Naive B cell (primary cell): ENCODE measurements at regions not wholly inside any gene's neighbourhood (a gene's known extent, or its start where the extent isn't known, plus 50 kb on each side); places are given as distances from the start of the nearest gene placed in this dataset.
"Not testable (repeated sequence)": the region's sequence is repeated elsewhere in the genome, so short reads cannot be mapped to it uniquely, and the experiment has no call there.

Experiments
- ATAC-seq, 2 donors: fragments of 150-1000 bp; cut with Tn5 transposase; 2 replicates each; pipeline ENCODE4 v1.10.0; 2021; ENCODE audit warnings: low read depth in 2 of 2, mild to moderate bottlenecking in 2 of 2, moderate library complexity in 2 of 2
- DNase-seq: peaks from one replicate; pipeline ENCODE4 v3.0.0; 2022
- H3K27ac Mint-ChIP-seq, 6 donors: one replicate each; pipeline ENCODE4 v1.8.0; 2020 to 2022; ENCODE audit warnings: mild to moderate bottlenecking in 6 of 6, mixed read lengths in 6 of 6, moderate library complexity in 5 of 6, inconsistent platforms in 2 of 6
- H3K27me3 Mint-ChIP-seq, 3 donors: one replicate each; pipeline ENCODE4 v1.8.0; 2021 to 2022; ENCODE audit warnings: mixed read lengths in 3 of 3, mild to moderate bottlenecking in 1 of 3
- H3K36me3 Mint-ChIP-seq, 2 donors: one replicate each; pipeline ENCODE4 v1.8.0; 2020 to 2022; ENCODE audit warnings: mixed read lengths in 2 of 2, inconsistent platforms in 1 of 2, mild to moderate bottlenecking in 1 of 2
- H3K4me1 Mint-ChIP-seq, 3 donors: one replicate each; pipeline ENCODE4 v1.8.0; 2020 to 2022; ENCODE audit warnings: mixed read lengths in 3 of 3, inconsistent platforms in 1 of 3, mild to moderate bottlenecking in 1 of 3, moderate library complexity in 1 of 3
- H3K4me3 Mint-ChIP-seq, 8 donors: one replicate each; pipeline ENCODE4 v1.8.0; 2020 to 2022; ENCODE audit warnings: mild to moderate bottlenecking in 8 of 8, mixed read lengths in 8 of 8, moderate library complexity in 8 of 8, inconsistent platforms in 2 of 8
- H3K9me3 Mint-ChIP-seq, 7 donors: one replicate each; pipeline ENCODE4 v1.8.0; 2020 to 2022; ENCODE audit warnings: mixed read lengths in 7 of 7, mild to moderate bottlenecking in 5 of 7, inconsistent platforms in 2 of 7, moderate library complexity in 1 of 7

DNA sequence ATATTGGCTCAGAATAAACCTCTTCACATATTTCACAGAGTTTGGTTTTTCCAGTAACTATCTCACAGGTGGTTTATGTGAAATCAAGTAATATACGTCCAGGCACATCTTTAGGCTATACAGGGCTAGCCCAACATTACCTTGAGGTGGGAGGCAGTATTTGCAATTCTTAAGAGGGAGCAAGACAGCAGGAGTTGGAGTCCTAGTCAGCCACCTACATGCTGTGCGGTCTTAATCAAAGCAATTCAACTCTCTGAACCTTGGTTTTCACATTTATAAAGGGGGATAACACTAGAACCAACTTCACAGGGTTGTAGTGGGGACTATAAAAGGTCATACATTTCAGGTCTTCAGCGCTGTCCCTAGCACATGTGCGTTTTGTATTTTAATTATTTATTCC lies 73.5 kb upstream of the FICD start:
- Mint-ChIP-seq H3K4me3 (no peak overlapping the region), H3K9me3 (peaks cover 0 to 2% (median 0%) of the 10 kb centered on the region in 7 donors), H3K27ac (no peak overlapping the region), H3K36me3 (no peaks in the 10 kb centered on the region), H3K27me3 (peaks cover 18 to 42% (median 26%) of the 10 kb centered on the region in 3 donors), H3K4me1 (no peaks in the 10 kb centered on the region)
- ATAC-seq (no peak), DNase-seq (no peak)

DNA sequence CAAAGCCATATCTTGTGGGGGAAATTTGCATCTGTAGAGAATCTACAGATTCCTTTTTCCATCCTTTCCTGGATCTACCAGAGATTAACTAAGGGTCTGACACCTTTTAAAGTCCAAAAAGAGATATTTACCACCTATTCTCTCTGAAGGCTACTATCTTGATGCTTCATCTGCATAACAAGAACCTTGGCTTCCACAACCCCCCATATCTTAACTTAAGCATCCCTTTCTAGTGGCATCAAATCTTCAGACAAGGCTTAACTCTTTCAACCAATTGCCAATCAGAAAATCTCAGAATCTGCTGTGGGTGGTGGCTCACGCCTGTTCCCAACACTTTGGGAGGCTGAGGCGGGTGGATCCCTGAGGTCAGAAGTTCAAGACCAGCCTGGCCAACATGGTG lies 74.3 kb upstream of the FICD start:
- H3K4me3 Mint-ChIP-seq: no peak overlapping the region
- H3K27me3 Mint-ChIP-seq: peaks cover 13 to 38% (median 26%) of the 10 kb centered on the region in 3 donors
- H3K36me3 Mint-ChIP-seq: no peaks in the 10 kb centered on the region
- H3K4me1 Mint-ChIP-seq: no peaks in the 10 kb centered on the region
- DNase-seq (no peak), ATAC-seq (no peak)
- no peak overlapping the region for H3K27ac Mint-ChIP-seq
- peaks cover 0 to 2% (median 0%) of the 10 kb centered on the region in 7 donors for H3K9me3 Mint-ChIP-seq

DNA sequence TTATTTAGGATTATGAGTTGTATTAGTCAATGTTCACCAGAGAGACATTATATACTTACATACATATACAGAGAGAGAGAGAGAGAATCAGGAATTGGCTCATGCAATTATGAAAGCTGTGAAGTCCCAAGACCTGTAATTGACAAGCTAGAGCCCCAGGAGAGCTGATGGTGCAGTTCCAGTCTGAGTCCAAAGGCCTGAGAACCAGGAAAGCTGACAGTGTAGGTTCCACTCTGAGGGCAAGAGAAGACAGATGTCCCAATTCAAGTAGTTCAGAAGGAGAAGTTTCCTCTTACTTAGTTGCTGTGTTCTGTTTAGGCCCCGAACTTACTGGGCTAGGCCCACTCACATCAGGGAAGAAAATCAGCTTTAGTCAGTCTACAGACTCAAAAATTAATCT lies 76.4 kb upstream of the FICD start:
- H3K4me1 Mint-ChIP-seq: no peaks in the 10 kb centered on the region
- H3K4me3 Mint-ChIP-seq: no peak overlapping the region
- H3K9me3 Mint-ChIP-seq: peaks cover 0 to 2% (median 0%) of the 10 kb centered on the region in 7 donors
- no peak overlapping the region for H3K27ac Mint-ChIP-seq
- ATAC-seq: no peak
- no peaks in the 10 kb centered on the region for H3K36me3 Mint-ChIP-seq
- no peak for DNase-seq
- peaks cover 20 to 35% (median 26%) of the 10 kb centered on the region in 3 donors for H3K27me3 Mint-ChIP-seq

DNA sequence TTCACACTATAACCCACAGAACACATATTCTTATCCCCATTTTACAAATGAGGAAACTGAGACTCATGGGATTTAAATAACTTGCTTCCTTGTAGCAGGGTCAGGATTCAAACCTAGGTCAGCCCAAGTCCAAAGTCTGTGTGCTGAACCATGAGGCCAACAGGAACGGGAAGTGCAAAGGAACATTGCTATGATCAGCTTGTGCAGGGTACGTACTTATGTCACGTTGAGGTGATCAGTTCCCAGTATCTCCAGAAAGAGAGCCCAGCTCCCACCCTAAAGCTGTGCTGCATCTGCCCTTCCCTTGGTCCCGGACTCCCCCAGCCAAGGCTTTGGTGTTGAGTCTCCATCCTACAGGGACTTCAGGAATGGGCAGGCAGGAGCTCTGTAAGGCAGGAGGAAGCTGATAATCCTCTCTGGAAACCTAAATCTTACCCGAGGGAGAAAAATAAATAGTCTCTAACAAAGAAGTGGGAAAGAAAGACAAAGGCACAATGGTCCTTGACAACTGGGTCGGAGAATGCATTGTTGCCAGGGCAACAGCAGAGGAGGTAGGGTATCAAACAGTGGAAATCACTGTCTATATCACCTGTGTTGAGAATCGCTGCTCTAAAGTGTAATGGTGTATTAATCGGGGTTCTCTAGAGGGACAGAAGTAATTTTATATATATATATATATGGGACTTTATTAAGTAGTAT lies 82.5 kb upstream of the FICD start:
- peaks cover 0 to 2% (median 0%) of the 10 kb centered on the region in 7 donors for H3K9me3 Mint-ChIP-seq
- H3K4me3 Mint-ChIP-seq: no peak overlapping the region
- no peaks in the 10 kb centered on the region for H3K36me3 Mint-ChIP-seq
- H3K27ac Mint-ChIP-seq: no peak overlapping the region
- DNase-seq: no peak
- H3K4me1 Mint-ChIP-seq: no peaks in the 10 kb centered on the region
- no peak for ATAC-seq
- H3K27me3 Mint-ChIP-seq: peaks cover 6 to 18% (median 17%) of the 10 kb centered on the region in 3 donors

DNA sequence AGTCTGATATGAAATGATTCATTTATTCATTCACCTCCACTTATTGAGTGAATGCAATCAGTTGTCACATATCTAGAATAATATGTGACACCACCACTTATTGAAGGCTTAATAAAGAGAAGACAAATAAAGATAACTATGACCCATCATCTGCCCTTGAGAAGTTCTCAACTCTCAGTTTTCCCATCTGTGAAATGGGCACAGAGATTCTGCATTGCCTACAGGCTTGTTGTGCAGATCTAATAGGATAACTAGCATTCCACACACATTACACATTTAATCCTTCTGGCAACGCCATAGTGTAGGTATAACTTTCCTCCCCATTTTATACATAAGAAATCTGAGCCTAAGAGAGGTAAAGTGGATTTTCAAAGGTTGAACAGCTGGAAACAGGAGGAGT lies 84.2 kb upstream of the FICD start:
- no peak overlapping the region for H3K27ac Mint-ChIP-seq
- H3K9me3 Mint-ChIP-seq: peaks cover 0 to 2% (median 0%) of the 10 kb centered on the region in 7 donors
- no peak overlapping the region for H3K4me3 Mint-ChIP-seq
- DNase-seq (no peak), ATAC-seq (no peak)
- H3K27me3 Mint-ChIP-seq: peaks cover 6 to 33% (median 27%) of the 10 kb centered on the region in 3 donors
- H3K36me3 Mint-ChIP-seq: no peaks in the 10 kb centered on the region
- H3K4me1 Mint-ChIP-seq: no peaks in the 10 kb centered on the region

DNA sequence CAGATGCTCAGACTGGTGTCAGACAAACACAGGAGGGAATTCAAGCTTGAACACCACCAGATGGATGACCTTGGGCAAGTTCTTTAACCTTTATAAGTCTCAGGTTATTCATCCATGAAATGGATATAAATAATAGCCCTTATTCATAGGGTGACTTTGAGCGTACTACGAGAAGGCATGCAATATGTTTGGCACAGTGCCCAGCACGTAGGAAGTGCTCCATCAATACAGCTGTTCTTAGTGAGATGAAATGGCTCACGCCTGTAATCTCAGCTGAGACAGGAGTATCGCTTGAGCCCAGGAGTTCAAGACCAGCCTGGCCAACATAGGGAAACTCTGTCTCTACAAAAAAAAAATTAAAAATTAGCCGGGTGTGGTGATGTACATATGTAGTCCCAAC lies 84.8 kb upstream of the FICD start:
- Mint-ChIP-seq H3K27ac (peak overlapping the region in 1 of 6 donors; percentile 7), H3K4me1 (no peaks in the 10 kb centered on the region), H3K9me3 (peaks cover 0 to 4% (median 0%) of the 10 kb centered on the region in 7 donors), H3K4me3 (no peak overlapping the region), H3K36me3 (no peaks in the 10 kb centered on the region), H3K27me3 (peaks cover 6 to 40% (median 34%) of the 10 kb centered on the region in 3 donors)
- ATAC-seq: no peak
- DNase-seq: no peak

DNA sequence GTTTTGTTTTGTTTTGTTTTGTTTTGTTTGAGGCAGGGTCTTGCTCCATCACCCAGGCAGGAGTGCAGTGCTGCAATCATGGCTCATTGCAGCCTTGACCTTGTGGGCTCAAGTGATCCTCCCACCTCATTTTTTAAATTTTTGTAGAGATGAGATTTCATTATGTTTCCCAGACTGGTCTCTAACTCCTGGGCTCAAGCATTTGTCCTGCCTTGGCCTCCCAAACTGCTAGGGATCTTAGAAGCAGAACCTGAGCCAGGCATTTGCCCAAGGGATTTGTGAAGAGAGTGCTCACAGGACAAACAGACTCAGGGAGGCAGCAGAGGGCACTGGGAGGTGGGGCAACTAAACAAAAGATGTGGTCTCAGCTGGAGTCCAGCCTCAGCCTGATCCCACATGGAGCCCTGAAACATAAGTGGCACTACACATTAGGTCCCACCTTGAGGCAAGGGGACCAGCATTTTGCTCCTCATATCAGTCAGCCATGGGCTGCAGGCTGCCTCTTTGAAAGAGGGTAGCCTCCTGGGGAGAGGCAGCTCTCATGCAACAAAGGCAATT lies 86.2 kb upstream of the CMKLR1 start:
- ATAC-seq: no peak
- Mint-ChIP-seq H3K27me3 (peaks cover 0 to 41% (median 39%) of the 10 kb centered on the region in 3 donors), H3K36me3 (no peaks in the 10 kb centered on the region), H3K27ac (no peak overlapping the region), H3K4me3 (no peak overlapping the region), H3K9me3 (peaks cover 0 to 2% (median 0%) of the 10 kb centered on the region in 7 donors), H3K4me1 (no peaks in the 10 kb centered on the region)
- no peak for DNase-seq

DNA sequence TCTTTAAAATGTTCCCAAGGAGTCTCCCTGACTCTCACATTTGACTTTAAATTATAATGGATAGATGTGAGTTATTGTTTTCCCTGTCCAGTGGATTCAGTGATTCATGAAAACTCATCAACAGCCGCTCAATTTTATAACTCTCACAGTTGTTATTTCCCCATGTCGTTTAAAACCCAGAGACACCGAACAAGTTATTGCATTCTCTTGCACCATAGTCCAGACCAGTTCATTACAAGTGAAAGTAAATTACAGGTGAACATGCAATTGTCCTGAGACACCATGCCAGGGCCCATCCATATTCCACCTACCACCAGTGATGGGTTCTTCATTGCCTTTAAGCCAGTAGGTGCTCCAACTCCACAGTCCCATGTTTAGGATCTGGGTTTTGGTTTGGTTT lies 85.7 kb upstream of the CMKLR1 start:
- Mint-ChIP-seq H3K36me3 (peaks cover 0 to 5% of the 10 kb centered on the region in 2 donors), H3K4me1 (no peaks in the 10 kb centered on the region), H3K27ac (peak overlapping the region in 1 of 6 donors; percentile 28), H3K27me3 (peaks cover 0 to 44% (median 41%) of the 10 kb centered on the region in 3 donors), H3K9me3 (peaks cover 0 to 5% (median 2%) of the 10 kb centered on the region in 7 donors), H3K4me3 (no peak overlapping the region)
- ATAC-seq (no peak), DNase-seq (no peak)

DNA sequence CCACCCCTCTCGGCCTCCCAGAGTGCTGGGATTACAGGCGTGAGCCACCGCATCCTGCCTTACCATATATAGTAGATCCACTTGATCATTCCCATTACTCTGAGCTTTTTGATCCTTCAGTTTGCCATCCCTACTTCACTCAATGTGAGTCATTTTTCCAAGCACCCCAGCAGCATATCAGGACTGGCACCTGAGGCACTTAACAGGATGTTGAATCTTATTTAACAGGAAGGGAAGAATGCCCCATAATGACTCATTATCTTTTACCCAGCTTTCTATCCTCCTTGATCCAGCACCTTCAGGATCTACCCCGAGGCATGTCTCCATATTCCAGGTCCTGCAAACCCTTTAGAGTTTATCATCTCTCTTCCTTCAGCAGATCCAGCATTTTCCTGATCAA lies 84.9 kb upstream of the CMKLR1 start:
- peaks cover 0 to 6% (median 2%) of the 10 kb centered on the region in 7 donors for H3K9me3 Mint-ChIP-seq
- H3K36me3 Mint-ChIP-seq: peaks cover 0 to 7% of the 10 kb centered on the region in 2 donors
- no peaks in the 10 kb centered on the region for H3K4me1 Mint-ChIP-seq
- DNase-seq: no peak
- H3K4me3 Mint-ChIP-seq: no peak overlapping the region
- no peak overlapping the region for H3K27ac Mint-ChIP-seq
- no peak for ATAC-seq
- peaks cover 0 to 47% (median 41%) of the 10 kb centered on the region in 3 donors for H3K27me3 Mint-ChIP-seq

DNA sequence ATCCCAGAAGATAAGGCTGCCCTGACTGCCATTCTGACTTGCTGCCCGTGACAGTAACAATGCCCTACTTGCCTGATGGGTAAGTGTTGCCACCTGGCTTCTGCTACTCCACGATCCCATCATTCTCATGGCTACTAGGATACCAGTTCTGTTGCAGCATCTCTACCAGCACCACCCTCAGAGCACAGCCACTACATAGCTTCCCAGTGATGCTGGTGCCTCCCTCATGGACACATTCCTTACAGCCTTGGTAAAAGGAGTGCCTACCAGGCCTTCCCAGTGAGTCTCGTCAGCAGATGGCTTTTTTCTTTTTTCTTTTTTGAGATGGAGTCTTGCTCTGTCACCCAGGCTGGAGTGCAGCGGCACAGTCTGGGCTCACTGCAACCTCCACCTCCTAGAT lies 84.4 kb upstream of the CMKLR1 start:
- ATAC-seq (no peak), DNase-seq (no peak)
- Mint-ChIP-seq H3K27ac (no peak overlapping the region), H3K9me3 (peaks cover 0 to 6% (median 2%) of the 10 kb centered on the region in 7 donors), H3K36me3 (peaks cover 0 to 7% of the 10 kb centered on the region in 2 donors), H3K27me3 (peaks cover 0 to 47% (median 41%) of the 10 kb centered on the region in 3 donors), H3K4me3 (no peak overlapping the region), H3K4me1 (no peaks in the 10 kb centered on the region)

DNA sequence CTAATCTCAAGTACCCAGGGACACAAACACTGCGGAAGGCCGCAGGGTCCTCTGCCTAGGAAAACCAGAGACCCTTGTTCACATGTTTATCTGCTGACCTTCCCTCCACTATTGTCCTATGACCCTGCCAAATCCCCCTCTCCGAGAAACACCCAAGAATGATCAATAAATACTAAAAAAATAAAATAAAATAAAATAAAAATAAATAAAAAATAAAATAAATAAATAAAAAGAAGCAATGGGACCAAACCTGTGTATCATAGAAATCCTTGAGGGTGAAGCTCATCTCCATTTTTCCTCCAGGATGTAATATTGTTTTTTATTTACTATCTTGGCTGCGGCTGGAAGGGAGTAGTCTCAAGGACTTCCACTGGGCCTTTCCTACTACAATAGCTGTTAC lies 82.0 kb upstream of the CMKLR1 start:
- H3K36me3 Mint-ChIP-seq, H3K4me1 Mint-ChIP-seq, H3K27ac Mint-ChIP-seq, ATAC-seq, H3K4me3 Mint-ChIP-seq, DNase-seq: not testable (repeated sequence)
- H3K9me3 Mint-ChIP-seq: peaks cover 0 to 11% (median 7%) of the 10 kb centered on the region in 7 donors
- H3K27me3 Mint-ChIP-seq: peaks cover 0 to 39% (median 25%) of the 10 kb centered on the region in 3 donors

DNA sequence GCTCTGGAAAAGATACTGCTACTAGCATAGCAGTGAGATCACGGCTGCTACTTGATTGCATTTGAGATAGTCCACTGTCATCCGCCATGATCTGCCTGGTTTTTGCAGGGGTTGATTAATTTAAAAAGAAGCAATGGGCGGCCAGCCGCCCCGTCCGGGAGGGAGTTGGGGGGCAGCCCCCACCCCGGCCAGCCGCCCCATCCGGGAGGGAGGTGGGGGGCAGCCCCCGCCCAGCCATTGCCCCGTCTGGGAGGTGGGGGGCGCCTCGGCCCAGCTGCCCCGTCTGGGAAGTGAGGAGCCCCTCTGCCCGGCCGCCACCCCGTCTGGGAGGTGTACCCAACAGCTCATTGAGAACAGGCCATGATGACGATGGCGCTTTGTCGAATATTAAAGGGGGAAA lies 81.3 kb upstream of the CMKLR1 start:
- H3K9me3 Mint-ChIP-seq: peaks cover 0 to 13% (median 10%) of the 10 kb centered on the region in 7 donors
- not testable (repeated sequence) for DNase-seq, H3K36me3 Mint-ChIP-seq, H3K27ac Mint-ChIP-seq, H3K4me3 Mint-ChIP-seq, H3K4me1 Mint-ChIP-seq, ATAC-seq
- H3K27me3 Mint-ChIP-seq: peaks cover 0 to 32% (median 18%) of the 10 kb centered on the region in 3 donors

DNA sequence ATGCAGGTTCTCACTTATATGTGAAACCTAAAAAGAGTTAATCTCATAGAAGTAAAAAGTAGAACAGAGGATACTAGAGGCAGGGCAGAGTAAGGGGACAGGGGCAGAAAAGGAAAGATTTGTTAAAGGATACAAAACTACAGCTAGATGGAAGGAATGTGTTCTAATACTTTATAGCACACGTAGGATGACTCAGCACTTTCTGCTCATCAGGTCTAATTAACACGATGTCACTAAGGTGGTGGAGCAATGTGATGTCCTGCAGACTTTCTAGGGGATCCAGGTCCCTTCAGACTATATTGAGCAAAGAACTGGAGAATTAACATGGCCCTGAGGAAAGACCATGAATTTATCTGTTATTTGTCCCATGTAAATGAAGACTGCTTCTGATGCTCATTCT lies 80.8 kb upstream of the CMKLR1 start:
- DNase-seq (no peak), ATAC-seq (no peak)
- Mint-ChIP-seq H3K27me3 (peaks cover 0 to 30% (median 16%) of the 10 kb centered on the region in 3 donors), H3K4me1 (no peaks in the 10 kb centered on the region), H3K9me3 (peaks cover 0 to 13% (median 10%) of the 10 kb centered on the region in 7 donors), H3K27ac (no peak overlapping the region), H3K4me3 (no peak overlapping the region), H3K36me3 (peaks cover 0 to 7% of the 10 kb centered on the region in 2 donors)
